ENCODE measurements at regions not wholly inside any gene's neighbourhood (a gene's known extent, or its start where the extent isn't known, plus 50 kb on each side); places are given as distances from the start of the nearest gene placed in this dataset.

GRCh38 chr6:8574311-8574710 lies 139.0 kb upstream of the SLC35B3 start:
- no peak for DNase-seq (ENCODE audit: low read depth)
- FAIRE-seq, result no peak
- H4K20me1 ChIP-seq (ENCODE audit: insufficient read depth, low read length), result no peaks in the 10 kb centered on the region
- Mint-ChIP-seq H3K4me3 (ENCODE audit: unreplicated experiment) (no peak overlapping the region), H3K36me3 (ENCODE audit: low read depth, unreplicated experiment) (no peaks in the 10 kb centered on the region), H3K9me3 (ENCODE audit: unreplicated experiment) (no peaks in the 10 kb centered on the region), H3K27ac (ENCODE audit: unreplicated experiment) (no peak overlapping the region), H3K27me3 (ENCODE audit: low read depth, unreplicated experiment) (no peaks in the 10 kb centered on the region), H3K4me1 (ENCODE audit: low read depth, unreplicated experiment) (peaks cover 12% of the 10 kb centered on the region)
- no peak overlapping the region for H3K9ac ChIP-seq (ENCODE audit: low read length)
- H3K79me2 ChIP-seq (ENCODE audit: insufficient read depth, low read length), result no peaks in the 10 kb centered on the region
- H3K27ac ChIP-seq (ENCODE audit: low read depth, low read length), result no peak overlapping the region
- no peaks in the 10 kb centered on the region for H3K4me1 ChIP-seq (ENCODE audit: insufficient read depth, low read length)
- H3K9me3 ChIP-seq (ENCODE audit: insufficient read depth, low read depth, low read length), result no peaks in the 10 kb centered on the region
- no peak overlapping the region for H2AFZ ChIP-seq (ENCODE audit: low read depth, low read length)
- no peak for TF ChIP-seq EZH2 (IDR thresholded peaks at IDR 0.05; ENCODE audit: insufficient read depth, low read length)
- TF ChIP-seq CTCF (IDR thresholded peaks at IDR 0.05; ENCODE audit: insufficient read depth, low read depth, low read length), result no peak
- no peak overlapping the region for H3K4me2 ChIP-seq (ENCODE audit: low read length)
- H3K27me3 ChIP-seq (ENCODE audit: insufficient read depth, low read length), result no peaks in the 10 kb centered on the region
- H3K4me3 ChIP-seq (ENCODE audit: insufficient read depth, low read depth, low read length), result no peak overlapping the region
- H3K36me3 ChIP-seq (ENCODE audit: insufficient read depth, low read length), result no peaks in the 10 kb centered on the region

GRCh38 chr6:8570256-8570920 lies 135.0 kb upstream of the SLC35B3 start:
- H3K27me3 Mint-ChIP-seq (ENCODE audit: low read depth, unreplicated experiment), result no peaks in the 10 kb centered on the region
- no peak overlapping the region for H3K4me3 ChIP-seq (ENCODE audit: insufficient read depth, low read depth, low read length)
- peaks cover 6% of the 10 kb centered on the region for H3K4me1 Mint-ChIP-seq (ENCODE audit: low read depth, unreplicated experiment)
- H3K27ac Mint-ChIP-seq (ENCODE audit: unreplicated experiment), result no peak overlapping the region
- H3K36me3 ChIP-seq (ENCODE audit: insufficient read depth, low read length), result no peaks in the 10 kb centered on the region
- no peak overlapping the region for H3K27ac ChIP-seq (ENCODE audit: low read depth, low read length)
- H3K9me3 Mint-ChIP-seq (ENCODE audit: unreplicated experiment), result no peaks in the 10 kb centered on the region
- H3K27me3 ChIP-seq (ENCODE audit: insufficient read depth, low read length), result no peaks in the 10 kb centered on the region
- no peak overlapping the region for H3K4me3 Mint-ChIP-seq (ENCODE audit: unreplicated experiment)
- H3K79me2 ChIP-seq (ENCODE audit: insufficient read depth, low read length), result no peaks in the 10 kb centered on the region
- H4K20me1 ChIP-seq (ENCODE audit: insufficient read depth, low read length), result no peaks in the 10 kb centered on the region
- DNase-seq (ENCODE audit: low read depth), result no peak
- no peak for FAIRE-seq
- H3K36me3 Mint-ChIP-seq (ENCODE audit: low read depth, unreplicated experiment), result no peaks in the 10 kb centered on the region
- H2AFZ ChIP-seq (ENCODE audit: low read depth, low read length), result no peak overlapping the region
- no peak overlapping the region for H3K4me2 ChIP-seq (ENCODE audit: low read length)
- no peak for TF ChIP-seq EZH2 (IDR thresholded peaks at IDR 0.05; ENCODE audit: insufficient read depth, low read length)
- H3K9ac ChIP-seq (ENCODE audit: low read length), result no peak overlapping the region
- H3K4me1 ChIP-seq (ENCODE audit: insufficient read depth, low read length), result no peaks in the 10 kb centered on the region
- H3K9me3 ChIP-seq (ENCODE audit: insufficient read depth, low read depth, low read length), result no peaks in the 10 kb centered on the region

GRCh38 chr6:8562125-8562524 lies 126.8 kb upstream of the SLC35B3 start:
- Histone ChIP-seq H3K9ac (ENCODE audit: low read length) (no peak overlapping the region), H3K36me3 (ENCODE audit: insufficient read depth, low read length) (no peaks in the 10 kb centered on the region), H3K27ac (ENCODE audit: low read depth, low read length) (no peak overlapping the region), H4K20me1 (ENCODE audit: insufficient read depth, low read length) (no peaks in the 10 kb centered on the region), H3K27me3 (ENCODE audit: insufficient read depth, low read length) (no peaks in the 10 kb centered on the region), H3K4me1 (ENCODE audit: insufficient read depth, low read length) (no peaks in the 10 kb centered on the region), H2AFZ (ENCODE audit: low read depth, low read length) (no peak overlapping the region), H3K4me3 (ENCODE audit: insufficient read depth, low read depth, low read length) (no peak overlapping the region), H3K4me2 (ENCODE audit: low read length) (no peak overlapping the region), H3K9me3 (ENCODE audit: insufficient read depth, low read depth, low read length) (no peaks in the 10 kb centered on the region), H3K79me2 (ENCODE audit: insufficient read depth, low read length) (no peaks in the 10 kb centered on the region)
- Mint-ChIP-seq H3K36me3 (ENCODE audit: low read depth, unreplicated experiment) (no peaks in the 10 kb centered on the region), H3K27ac (ENCODE audit: unreplicated experiment) (no peak overlapping the region), H3K4me1 (ENCODE audit: low read depth, unreplicated experiment) (peaks cover 4% of the 10 kb centered on the region), H3K27me3 (ENCODE audit: low read depth, unreplicated experiment) (no peaks in the 10 kb centered on the region), H3K9me3 (ENCODE audit: unreplicated experiment) (peaks cover 2% of the 10 kb centered on the region), H3K4me3 (ENCODE audit: unreplicated experiment) (no peak overlapping the region)
- TF ChIP-seq CTCF (IDR thresholded peaks at IDR 0.05; ENCODE audit: insufficient read depth, low read depth, low read length) (no peak), EZH2 (IDR thresholded peaks at IDR 0.05; ENCODE audit: insufficient read depth, low read length) (no peak)
- FAIRE-seq, result no peak
- DNase-seq (ENCODE audit: low read depth), result no peak
